B cell (primary cell): ENCODE measurements at regions not wholly inside any gene's neighbourhood (a gene's known extent, or its start where the extent isn't known, plus 50 kb on each side); places are given as distances from the start of the nearest gene placed in this dataset.

ENCODE experiments used
- EZH2 ChIP-seq: IDR thresholded peaks from 2 replicates; pipeline ENCODE4 v1.6.1; 2012; ENCODE audit warnings: borderline replicate concordance, low read depth, mild to moderate bottlenecking, moderate library complexity, low read length; ENCODE audit not compliant: insufficient read depth, poor library complexity, severe bottlenecking
- TF ChIP-seq, protein P1 (sequence below): fragments of 200-600 bp; IDR thresholded peaks from one replicate; pipeline ENCODE4 v1.8.0; 2022; ENCODE audit warnings: antibody characterized with exemption, mild to moderate bottlenecking

DNA sequence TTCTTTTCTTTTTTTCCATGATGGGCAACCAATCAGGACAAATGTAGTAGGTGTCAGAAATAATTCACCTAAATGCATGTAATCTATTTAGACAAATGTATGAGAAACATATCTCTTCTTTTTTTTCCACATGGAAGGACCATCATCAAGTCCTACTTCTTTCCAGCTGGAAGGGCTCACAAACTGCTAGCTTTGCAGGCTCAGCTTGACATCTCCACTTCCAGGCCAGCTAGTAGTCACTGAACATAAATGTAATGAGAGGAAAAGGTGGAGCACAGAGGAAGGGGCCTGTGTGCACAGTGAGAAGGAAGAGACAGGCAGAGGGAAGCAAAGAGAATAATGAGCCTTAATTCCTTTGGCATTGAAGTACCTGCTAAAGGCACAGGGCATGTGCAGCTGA, 504.9 kb downstream of the MCTP2 start:
- TF ChIP-seq, protein P1, sequence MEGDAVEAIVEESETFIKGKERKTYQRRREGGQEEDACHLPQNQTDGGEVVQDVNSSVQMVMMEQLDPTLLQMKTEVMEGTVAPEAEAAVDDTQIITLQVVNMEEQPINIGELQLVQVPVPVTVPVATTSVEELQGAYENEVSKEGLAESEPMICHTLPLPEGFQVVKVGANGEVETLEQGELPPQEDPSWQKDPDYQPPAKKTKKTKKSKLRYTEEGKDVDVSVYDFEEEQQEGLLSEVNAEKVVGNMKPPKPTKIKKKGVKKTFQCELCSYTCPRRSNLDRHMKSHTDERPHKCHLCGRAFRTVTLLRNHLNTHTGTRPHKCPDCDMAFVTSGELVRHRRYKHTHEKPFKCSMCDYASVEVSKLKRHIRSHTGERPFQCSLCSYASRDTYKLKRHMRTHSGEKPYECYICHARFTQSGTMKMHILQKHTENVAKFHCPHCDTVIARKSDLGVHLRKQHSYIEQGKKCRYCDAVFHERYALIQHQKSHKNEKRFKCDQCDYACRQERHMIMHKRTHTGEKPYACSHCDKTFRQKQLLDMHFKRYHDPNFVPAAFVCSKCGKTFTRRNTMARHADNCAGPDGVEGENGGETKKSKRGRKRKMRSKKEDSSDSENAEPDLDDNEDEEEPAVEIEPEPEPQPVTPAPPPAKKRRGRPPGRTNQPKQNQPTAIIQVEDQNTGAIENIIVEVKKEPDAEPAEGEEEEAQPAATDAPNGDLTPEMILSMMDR, result no peak
- TF ChIP-seq EZH2, result no peak
